ENCODE measurements at regions not wholly inside any gene's neighbourhood (a gene's known extent, or its start where the extent isn't known, plus 50 kb on each side); places are given as distances from the start of the nearest gene placed in this dataset.

GRCh38 chr9:30299126-30299780, 2085.2 kb upstream of the ACO1 start:
- H3K27ac ChIP-seq: no peak overlapping the region
- no peak for TF ChIP-seq CTCF (IDR thresholded peaks at IDR 0.05)
- intact Hi-C loops (cut with DNase I): no loop called here
- no peak overlapping the region for H3K4me3 ChIP-seq
- no peaks in the 10 kb centered on the region for H3K36me3 ChIP-seq
- peaks cover 0 to 8% of the 10 kb centered on the region in 2 donors for H3K9me3 ChIP-seq
- DNase-seq (peak in 1 of 4 donors; percentile 63), ATAC-seq (no peak)
- no peaks in the 10 kb centered on the region for H3K27me3 ChIP-seq
- no peaks in the 10 kb centered on the region for H3K4me1 ChIP-seq

GRCh38 chr9:30301271-30301963, 2083.0 kb upstream of the ACO1 start:
- Histone ChIP-seq H3K36me3 (no peaks in the 10 kb centered on the region), H3K9me3 (peaks cover 0 to 8% of the 10 kb centered on the region in 2 donors), H3K27ac (peak overlapping the region in 1 of 2 donors; percentile 65), H3K4me3 (no peak overlapping the region), H3K27me3 (no peaks in the 10 kb centered on the region), H3K4me1 (no peaks in the 10 kb centered on the region)
- no peak for TF ChIP-seq CTCF (IDR thresholded peaks at IDR 0.05)
- intact Hi-C loops (cut with DNase I): no loop called here
- DNase-seq (peak in 2 of 4 donors; percentile 2 to 34), ATAC-seq (peak; percentile 44)

- ATAC-seq (no peak), DNase-seq (no peak)
- Histone ChIP-seq H3K27ac (no peak overlapping the region), H3K27me3 (no peaks in the 10 kb centered on the region), H3K4me3 (no peak overlapping the region), H3K36me3 (no peaks in the 10 kb centered on the region), H3K9me3 (peaks cover 0 to 5% of the 10 kb centered on the region in 2 donors), H3K4me1 (no peaks in the 10 kb centered on the region)
- intact Hi-C loops (cut with DNase I): no loop called here
- no peak for TF ChIP-seq CTCF (IDR thresholded peaks at IDR 0.05)
These were observed 2073.7 kb upstream of the ACO1 start for GRCh38 chr9:30310711-30311110.

GRCh38 chr9:30329431-30329830, 2055.0 kb upstream of the ACO1 start:
- Histone ChIP-seq H3K4me1 (no peaks in the 10 kb centered on the region), H3K27ac (no peak overlapping the region), H3K36me3 (no peaks in the 10 kb centered on the region), H3K9me3 (no peaks in the 10 kb centered on the region), H3K4me3 (no peak overlapping the region), H3K27me3 (no peaks in the 10 kb centered on the region)
- TF ChIP-seq CTCF (IDR thresholded peaks at IDR 0.05): no peak
- DNase-seq (no peak), ATAC-seq (no peak)
- intact Hi-C loops (cut with DNase I): no loop called here

- intact Hi-C loops (cut with DNase I): no loop called here
- Histone ChIP-seq H3K27ac (no peak overlapping the region), H3K36me3 (no peaks in the 10 kb centered on the region), H3K4me3 (no peak overlapping the region), H3K4me1 (no peaks in the 10 kb centered on the region), H3K27me3 (no peaks in the 10 kb centered on the region), H3K9me3 (peaks cover 0 to 3% of the 10 kb centered on the region in 2 donors)
- no peak for TF ChIP-seq CTCF (IDR thresholded peaks at IDR 0.05)
- ATAC-seq (no peak), DNase-seq (peak in 1 of 4 donors; percentile 61)
These were observed 2035.5 kb upstream of the ACO1 start for GRCh38 chr9:30348904-30349303.
